Activated T-cell treated with anti-CD3 and anti-CD28 coated beads for 4 hours (primary cell): ENCODE measurements at regions not wholly inside any gene's neighbourhood (a gene's known extent, or its start where the extent isn't known, plus 50 kb on each side); places are given as distances from the start of the nearest gene placed in this dataset.

Experiments
- DNase-seq: peaks from one replicate; pipeline ENCODE4 v3.0.0-alpha.2; 2020

DNA sequence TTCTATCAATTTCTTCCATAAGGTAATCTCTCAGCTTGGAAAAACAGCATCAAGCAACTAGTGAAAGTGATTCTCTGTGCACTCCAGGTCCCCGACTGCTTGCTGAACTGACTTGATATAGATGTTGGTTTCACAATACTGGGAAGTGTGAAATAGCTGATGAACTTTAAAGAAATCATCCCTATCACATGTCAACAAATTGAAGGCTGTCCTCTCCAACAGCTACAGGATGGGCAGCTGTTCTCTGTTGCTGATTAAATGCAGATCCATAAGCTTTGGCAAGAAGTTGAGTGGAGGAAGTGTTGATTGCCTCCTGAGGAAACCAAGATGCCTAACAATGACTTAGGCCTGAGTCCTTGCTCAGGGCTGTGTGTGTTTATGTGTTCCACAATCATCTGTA is 130.4 kb upstream of the GDF10 start:
- DNase-seq, result no peak

DNA sequence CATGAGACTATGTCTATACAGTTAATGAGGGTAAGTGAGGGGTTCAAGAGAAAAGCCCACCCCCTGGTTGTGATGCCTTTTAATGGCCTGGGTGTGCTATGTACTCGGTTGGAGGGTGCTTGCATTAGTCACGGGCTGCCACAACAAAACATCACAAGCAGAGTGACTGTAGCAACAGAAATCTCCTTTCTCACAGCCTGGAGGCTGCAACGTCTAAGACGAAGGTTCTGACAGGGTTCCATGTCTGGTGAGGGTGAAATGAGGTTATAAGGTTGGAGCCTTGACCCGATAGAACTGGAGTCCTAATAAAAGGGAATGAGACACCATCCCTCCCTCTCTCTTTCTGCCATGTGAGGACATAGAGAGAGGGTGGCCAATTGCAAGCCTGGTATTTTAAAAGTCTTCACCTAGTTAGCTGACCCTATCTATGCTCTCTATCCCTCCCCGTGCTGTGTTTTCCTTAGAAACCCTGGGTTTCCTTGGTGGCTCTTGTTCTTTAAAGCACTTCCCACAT is 126.0 kb upstream of the GDF10 start:
- DNase-seq, result no peak

- DNase-seq, result no peak
Observed at GRCh38 chr10:47175181-47176123, 124.5 kb upstream of the GDF10 start.

DNA sequence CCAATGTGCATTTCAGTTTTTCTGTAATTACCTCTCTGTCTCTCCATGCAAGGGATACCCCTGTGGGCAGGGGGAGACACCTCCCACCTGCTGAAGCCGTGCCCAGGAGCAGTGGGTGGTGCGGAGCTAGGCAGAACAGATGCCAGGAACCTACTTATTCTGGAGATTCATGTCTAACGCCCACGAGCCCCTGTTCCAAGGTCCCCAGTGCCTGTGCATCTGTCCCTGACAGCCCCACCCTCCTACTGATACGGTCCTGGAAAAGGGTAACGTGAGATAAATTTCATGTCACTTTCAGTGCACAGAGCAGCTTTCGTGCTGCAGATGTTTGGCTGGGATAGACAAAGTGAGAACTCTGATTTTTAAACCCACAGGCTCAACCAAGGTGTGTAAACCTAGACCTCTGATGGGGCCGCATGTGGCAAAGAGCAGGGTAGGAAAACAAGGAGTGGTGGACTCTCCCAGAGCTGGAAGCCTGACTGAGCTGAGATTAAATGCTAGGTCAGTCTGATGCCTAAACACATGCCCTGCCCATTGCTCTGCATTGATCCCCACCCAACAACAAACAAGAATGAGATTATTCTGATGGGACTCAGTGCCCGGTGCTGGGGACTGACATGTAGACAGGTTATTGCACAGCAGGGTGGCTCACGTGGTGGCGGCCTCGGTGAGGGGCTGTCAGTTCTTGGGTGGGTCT is 123.6 kb upstream of the GDF10 start:
- no peak for DNase-seq

- DNase-seq, result no peak
Observed at GRCh38 chr10:47176903-47177868, 122.8 kb upstream of the GDF10 start.

DNA sequence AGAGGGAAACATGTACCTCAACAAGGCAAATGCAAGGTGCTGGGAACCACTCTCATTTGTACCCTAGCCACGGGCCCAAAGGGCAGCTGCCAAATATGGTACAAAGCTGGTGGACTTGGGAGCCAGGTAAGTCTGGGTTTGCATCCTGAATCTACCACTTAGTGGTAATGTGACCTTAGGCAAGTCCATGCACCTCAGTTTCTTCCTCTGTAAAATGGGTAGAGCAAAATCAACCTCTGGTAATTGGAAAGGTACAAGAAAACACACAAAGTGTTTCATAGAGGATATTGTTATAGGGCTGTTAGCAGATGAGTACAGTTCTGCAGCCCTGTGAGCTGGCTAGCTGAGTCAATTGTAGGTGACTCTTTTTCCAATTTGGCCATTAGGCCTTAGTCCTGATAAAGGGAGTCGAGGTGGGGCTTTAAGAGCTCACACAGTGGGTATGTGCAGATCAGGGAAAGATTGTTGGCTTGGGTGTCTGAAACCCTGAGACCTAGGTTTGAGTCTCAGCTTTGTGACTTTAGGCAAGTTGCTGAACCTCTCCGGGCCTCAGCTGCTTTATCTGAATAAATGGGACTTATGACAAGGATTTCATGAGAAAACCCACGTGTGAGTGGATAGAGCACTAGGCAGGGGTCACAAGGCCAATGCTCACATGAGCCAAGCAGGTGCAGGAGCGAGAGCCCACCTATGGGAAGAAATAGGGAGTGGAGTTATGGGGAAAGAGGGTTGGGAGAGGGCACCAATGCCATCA is 121.3 kb upstream of the GDF10 start:
- no peak for DNase-seq

DNA sequence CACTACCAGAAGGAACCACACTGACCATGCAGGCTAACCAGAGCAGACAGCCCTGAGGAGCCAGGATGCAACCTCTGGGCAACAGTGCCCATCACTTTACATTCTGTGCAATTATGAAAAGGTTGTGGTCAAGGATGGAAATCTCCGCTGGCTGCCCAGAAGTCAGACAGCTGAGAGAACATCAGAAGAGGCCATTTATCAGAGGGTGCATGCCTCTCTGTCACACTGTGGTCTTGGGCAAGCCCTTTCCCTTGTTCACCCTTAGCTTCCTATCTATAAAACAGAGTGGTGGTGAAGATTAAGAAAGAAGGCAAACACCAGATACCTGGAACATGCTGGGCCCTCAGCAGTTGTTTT is 120.7 kb upstream of the GDF10 start:
- no peak for DNase-seq

- DNase-seq, result no peak
Observed at GRCh38 chr10:47181052-47181849, 118.7 kb upstream of the GDF10 start.

- DNase-seq, result no peak
Observed at GRCh38 chr10:47182934-47183703, 116.9 kb upstream of the GDF10 start.

- no peak for DNase-seq
Observed at GRCh38 chr10:47183704-47184041, 116.3 kb upstream of the GDF10 start.

- DNase-seq, result no peak
Observed at GRCh38 chr10:47184273-47184672, 115.7 kb upstream of the GDF10 start.

DNA sequence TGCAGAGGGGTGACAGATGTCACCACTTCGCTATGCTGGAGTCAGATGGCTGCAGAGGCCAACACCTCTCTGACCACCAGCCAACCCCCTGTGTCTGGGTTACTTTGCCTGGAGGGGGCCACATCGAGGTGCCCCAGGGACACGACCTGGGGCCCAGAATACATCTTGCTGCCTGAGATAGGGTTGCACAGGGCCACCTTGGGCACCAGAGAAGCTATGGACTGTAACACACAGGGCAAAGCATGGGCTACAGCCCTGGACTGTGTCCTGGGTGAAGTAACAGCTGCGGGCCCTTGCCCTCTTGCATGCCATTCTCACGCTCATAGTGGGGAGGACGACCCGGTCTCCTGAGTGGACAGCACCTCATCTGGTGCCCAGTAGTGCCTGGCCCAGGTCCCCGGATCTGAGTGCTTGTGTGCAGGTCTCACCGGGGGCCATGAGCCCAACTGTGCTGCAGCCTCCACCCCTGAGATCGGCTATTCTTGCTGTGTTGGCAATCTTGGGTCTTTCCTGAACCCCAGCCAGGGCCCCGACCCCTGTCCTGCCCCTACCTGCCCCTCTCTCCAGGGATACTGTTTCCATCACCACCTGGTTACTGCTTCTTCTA is 115.2 kb upstream of the GDF10 start:
- no peak for DNase-seq

- DNase-seq, result no peak
Observed at GRCh38 chr10:47186941-47187340, 113.1 kb upstream of the GDF10 start.

- DNase-seq, result no peak
Observed at GRCh38 chr10:47187592-47187991, 112.4 kb upstream of the GDF10 start.

GRCh38 chr10:47188156-47188555 is 111.8 kb upstream of the GDF10 start:
- no peak for DNase-seq

DNA sequence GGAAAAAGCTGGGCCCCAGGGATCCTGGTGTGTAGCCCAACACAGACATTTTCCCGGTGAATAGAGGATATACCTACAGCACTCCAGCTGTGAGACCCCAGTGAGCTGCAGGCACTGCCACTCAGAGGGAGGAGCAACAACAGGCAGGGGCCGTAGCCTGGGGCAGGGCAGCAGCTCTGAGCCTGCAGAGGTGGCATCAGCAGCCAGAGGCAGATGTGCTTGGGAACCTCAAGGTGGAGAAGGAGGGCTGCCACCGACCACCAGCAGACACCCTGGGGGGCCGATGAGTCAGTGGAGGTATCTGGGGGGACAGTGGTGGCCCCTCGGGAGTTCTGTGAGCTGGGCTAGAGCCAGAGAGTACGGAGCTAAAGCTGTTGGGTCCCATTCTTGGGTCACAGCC is 110.2 kb upstream of the GDF10 start:
- DNase-seq, result no peak

DNA sequence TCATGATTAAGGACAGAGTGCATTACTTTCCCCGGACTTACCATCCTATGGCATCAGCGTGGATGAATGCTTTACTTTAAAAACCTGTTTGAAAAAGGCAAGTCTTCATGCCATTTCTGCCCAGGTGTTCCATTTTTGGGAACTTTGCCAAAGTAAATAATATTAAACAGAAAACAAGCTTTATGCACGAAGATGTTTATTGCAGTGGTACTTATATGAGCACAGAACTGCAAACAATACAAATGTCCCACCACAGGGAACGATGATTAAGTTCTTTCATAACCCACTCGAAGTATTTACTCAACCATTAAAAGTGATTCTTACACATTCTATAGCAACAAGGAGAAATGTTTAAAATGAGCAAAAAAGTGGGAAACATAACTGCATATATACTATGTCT is 109.7 kb upstream of the GDF10 start:
- no peak for DNase-seq

- no peak for DNase-seq
Observed at GRCh38 chr10:47190802-47191450, 109.1 kb upstream of the GDF10 start.

DNA sequence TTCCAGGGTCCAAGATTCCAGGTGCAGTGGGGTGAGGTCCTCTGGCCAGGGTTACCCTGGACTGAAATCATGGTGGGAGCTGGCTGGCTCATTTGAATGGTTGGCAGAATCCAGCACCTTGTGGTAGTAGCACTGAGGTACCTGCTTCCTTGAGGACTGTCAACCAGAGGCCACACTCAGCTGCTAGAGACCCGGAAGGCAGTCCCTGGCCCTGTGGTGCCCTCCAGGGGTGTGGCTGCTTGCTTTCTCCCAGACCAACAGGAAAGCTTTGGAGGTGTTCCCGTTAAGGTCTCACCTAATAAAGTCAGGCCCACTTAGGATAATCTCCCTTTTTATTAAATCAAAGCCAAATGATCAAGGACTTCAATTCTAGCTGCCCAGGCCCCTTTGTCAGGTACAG is 107.7 kb upstream of the GDF10 start:
- DNase-seq, result no peak

DNA sequence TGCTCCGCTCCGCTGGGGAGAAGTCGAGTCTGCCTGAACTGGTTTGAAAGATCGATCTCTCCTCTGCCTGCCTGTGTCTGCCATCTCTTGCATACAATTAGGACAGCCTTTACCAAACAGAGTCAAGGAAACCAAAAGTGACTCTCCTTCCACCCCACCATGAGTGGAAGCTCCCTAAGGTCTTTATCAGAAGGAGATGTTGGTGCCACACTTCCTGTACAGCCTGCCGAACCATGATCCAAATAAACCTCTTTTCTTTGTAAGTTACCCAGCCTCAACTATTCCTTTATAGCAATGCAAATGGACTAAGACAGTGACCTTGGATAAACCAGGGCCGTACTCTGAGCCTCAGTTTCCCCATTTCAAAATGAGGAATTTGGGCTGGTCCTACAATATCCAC is 106.3 kb upstream of the GDF10 start:
- DNase-seq, result no peak
